ENCODE measurements at regions not wholly inside any gene's neighbourhood (a gene's known extent, or its start where the extent isn't known, plus 50 kb on each side); places are given as distances from the start of the nearest gene placed in this dataset.

DNA sequence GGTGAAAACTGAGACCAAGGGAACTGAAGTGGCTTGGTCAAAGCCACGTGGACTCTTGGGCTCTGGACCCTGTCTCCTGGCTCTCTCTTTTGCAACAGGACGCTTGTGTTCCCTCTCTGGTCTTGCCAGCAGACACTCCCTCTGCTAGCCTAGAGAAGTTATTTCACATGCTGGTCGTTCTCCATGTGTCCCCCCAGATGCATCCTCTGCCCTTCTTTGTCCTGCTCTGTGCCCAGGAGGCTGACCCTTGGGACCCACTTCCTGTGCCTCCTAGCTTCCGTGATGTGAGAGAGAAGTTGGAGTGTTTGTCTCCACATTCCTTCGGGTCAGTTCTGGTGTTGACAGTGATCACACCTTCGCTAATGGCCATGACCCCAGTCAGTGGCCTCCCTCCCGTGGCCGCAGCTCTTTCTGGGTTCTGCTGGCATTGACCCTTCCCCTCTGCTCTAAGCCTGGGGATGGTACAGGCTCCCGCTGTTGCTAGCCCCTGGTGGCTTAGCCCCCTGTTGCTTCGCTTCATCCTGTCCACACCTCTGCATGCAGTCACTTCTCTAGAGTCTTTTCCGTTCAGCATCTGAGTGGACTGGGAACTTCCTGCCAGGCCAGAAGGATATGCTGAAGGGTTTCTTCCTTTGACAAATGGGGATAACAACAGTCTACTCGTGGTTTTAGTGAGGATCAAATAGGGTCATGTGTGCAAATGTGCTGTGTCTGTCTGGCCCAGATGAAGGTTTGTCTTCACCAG lies 70.1 kb upstream of the BMP2 start (continued):
- TF ChIP-seq KDM6A (CRISPR knock-in tag; IDR thresholded peaks at IDR 0.05; ENCODE audit: low read depth) (0 out of 2 replicates have a peak, but pooled peaks have one; percentile 25), NR2F1 (CRISPR knock-in tag; IDR thresholded peaks at IDR 0.05) (peak; percentile 71 to 87), CEBPB (IDR thresholded peaks at IDR 0.05; ENCODE audit: borderline replicate concordance, low read depth, low read length) (no peak), MED13 (CRISPR knock-in tag; IDR thresholded peaks at IDR 0.05) (no peak), STAG1 (CRISPR knock-in tag; IDR thresholded peaks at IDR 0.05) (no peak), ZNF543 (CRISPR knock-in tag; IDR thresholded peaks at IDR 0.05) (0 out of 2 replicates have a peak, but pooled peaks have one; percentile 37), ZNF205 (CRISPR knock-in tag; IDR thresholded peaks at IDR 0.05) (no peak), ISX (CRISPR knock-in tag; conservative IDR thresholded peaks at IDR 0.05) (no peak), RBAK (CRISPR knock-in tag; IDR thresholded peaks at IDR 0.05) (no peak), JUNB (CRISPR knock-in tag; IDR thresholded peaks at IDR 0.05; ENCODE audit: borderline replicate concordance) (no peak), SOX5 (CRISPR knock-in tag; IDR thresholded peaks at IDR 0.05; ENCODE audit: borderline replicate concordance) (no peak), ZNF501 (CRISPR knock-in tag; IDR thresholded peaks at IDR 0.05) (peak; percentile 70; the same call in 1 of the 2 replicates), SRSF4 (IDR thresholded peaks at IDR 0.05; ENCODE audit: low read depth, low read length, poor library complexity, severe bottlenecking) (no peak), ZFP37 (CRISPR knock-in tag; IDR thresholded peaks at IDR 0.05; ENCODE audit: borderline replicate concordance) (no peak), PCBP1 (IDR thresholded peaks at IDR 0.05; ENCODE audit: borderline replicate concordance, low read depth, low read length) (no peak), ZNF160 (CRISPR knock-in tag; IDR thresholded peaks at IDR 0.05) (no peak), ZNF17 (CRISPR knock-in tag; IDR thresholded peaks at IDR 0.05) (no peak), ZNF256 (CRISPR knock-in tag; conservative IDR thresholded peaks at IDR 0.05) (no peak)
- TF ChIP-seq, protein P1, sequence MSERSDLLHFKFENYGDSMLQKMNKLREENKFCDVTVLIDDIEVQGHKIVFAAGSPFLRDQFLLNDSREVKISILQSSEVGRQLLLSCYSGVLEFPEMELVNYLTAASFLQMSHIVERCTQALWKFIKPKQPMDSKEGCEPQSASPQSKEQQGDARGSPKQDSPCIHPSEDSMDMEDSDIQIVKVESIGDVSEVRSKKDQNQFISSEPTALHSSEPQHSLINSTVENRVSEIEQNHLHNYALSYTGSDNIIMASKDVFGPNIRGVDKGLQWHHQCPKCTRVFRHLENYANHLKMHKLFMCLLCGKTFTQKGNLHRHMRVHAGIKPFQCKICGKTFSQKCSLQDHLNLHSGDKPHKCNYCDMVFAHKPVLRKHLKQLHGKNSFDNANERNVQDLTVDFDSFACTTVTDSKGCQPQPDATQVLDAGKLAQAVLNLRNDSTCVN (CRISPR knock-in tag; IDR thresholded peaks at IDR 0.05; ENCODE audit: borderline replicate concordance), result no peak
- TF ChIP-seq, protein P2, sequence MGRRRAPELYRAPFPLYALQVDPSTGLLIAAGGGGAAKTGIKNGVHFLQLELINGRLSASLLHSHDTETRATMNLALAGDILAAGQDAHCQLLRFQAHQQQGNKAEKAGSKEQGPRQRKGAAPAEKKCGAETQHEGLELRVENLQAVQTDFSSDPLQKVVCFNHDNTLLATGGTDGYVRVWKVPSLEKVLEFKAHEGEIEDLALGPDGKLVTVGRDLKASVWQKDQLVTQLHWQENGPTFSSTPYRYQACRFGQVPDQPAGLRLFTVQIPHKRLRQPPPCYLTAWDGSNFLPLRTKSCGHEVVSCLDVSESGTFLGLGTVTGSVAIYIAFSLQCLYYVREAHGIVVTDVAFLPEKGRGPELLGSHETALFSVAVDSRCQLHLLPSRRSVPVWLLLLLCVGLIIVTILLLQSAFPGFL (CRISPR knock-in tag; IDR thresholded peaks at IDR 0.05), result no peak
- TF ChIP-seq, protein P3, sequence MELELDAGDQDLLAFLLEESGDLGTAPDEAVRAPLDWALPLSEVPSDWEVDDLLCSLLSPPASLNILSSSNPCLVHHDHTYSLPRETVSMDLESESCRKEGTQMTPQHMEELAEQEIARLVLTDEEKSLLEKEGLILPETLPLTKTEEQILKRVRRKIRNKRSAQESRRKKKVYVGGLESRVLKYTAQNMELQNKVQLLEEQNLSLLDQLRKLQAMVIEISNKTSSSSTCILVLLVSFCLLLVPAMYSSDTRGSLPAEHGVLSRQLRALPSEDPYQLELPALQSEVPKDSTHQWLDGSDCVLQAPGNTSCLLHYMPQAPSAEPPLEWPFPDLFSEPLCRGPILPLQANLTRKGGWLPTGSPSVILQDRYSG (CRISPR knock-in tag; IDR thresholded peaks at IDR 0.05), result no peak
- TF ChIP-seq, protein P4, sequence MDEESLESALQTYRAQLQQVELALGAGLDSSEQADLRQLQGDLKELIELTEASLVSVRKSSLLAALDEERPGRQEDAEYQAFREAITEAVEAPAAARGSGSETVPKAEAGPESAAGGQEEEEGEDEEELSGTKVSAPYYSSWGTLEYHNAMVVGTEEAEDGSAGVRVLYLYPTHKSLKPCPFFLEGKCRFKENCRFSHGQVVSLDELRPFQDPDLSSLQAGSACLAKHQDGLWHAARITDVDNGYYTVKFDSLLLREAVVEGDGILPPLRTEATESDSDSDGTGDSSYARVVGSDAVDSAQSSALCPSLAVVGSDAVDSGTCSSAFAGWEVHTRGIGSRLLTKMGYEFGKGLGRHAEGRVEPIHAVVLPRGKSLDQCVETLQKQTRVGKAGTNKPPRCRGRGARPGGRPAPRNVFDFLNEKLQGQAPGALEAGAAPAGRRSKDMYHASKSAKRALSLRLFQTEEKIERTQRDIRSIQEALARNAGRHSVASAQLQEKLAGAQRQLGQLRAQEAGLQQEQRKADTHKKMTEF (CRISPR knock-in tag; IDR thresholded peaks at IDR 0.05), result peak; percentile 40; the same call in 1 of the 2 replicates
- TF ChIP-seq, protein P5, sequence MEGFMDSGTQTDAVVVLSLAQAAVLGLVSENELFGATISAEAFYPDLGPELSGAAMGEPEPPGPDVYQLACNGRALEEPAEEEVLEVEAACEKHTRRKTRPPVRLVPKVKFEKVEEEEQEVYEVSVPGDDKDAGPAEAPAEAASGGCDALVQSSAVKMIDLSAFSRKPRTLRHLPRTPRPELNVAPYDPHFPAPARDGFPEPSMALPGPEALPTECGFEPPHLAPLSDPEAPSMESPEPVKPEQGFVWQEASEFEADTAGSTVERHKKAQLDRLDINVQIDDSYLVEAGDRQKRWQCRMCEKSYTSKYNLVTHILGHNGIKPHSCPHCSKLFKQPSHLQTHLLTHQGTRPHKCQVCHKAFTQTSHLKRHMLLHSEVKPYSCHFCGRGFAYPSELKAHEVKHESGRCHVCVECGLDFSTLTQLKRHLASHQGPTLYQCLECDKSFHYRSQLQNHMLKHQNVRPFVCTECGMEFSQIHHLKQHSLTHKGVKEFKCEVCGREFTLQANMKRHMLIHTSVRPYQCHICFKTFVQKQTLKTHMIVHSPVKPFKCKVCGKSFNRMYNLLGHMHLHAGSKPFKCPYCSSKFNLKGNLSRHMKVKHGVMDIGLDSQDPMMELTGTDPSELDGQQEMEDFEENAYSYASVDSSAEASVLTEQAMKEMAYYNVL (CRISPR knock-in tag; IDR thresholded peaks at IDR 0.05; ENCODE audit: borderline replicate concordance), result 0 out of 2 replicates have a peak, but pooled peaks have one; percentile 39
